Natural killer cell (primary cell): ENCODE measurements at regions not wholly inside any gene's neighbourhood (a gene's known extent, or its start where the extent isn't known, plus 50 kb on each side); places are given as distances from the start of the nearest gene placed in this dataset.

Source experiments
- ATAC-seq, 3 donors: fragments of 150-1000 bp in 2 of 3; fragments of 200-7000 bp in 1 of 3; cut with Tn5 transposase; 1 replicate in 1 of 3; 2 replicates in 2 of 3; pipeline ENCODE4 v1.10.0; 2021; ENCODE audit warnings: mild to moderate bottlenecking in 2 of 3, moderate library complexity in 2 of 3
- DNase-seq, 2 donors: peaks; one replicate each; pipeline versions ENCODE4 v3.0.0 to v3.0.0-alpha.2; 2013 to 2021; ENCODE audit warnings: mixed read lengths in 1 of 2
- H3K27ac ChIP-seq: one replicate; pipeline ENCODE4 v1.5.1; 2013; ENCODE audit warnings: mild to moderate bottlenecking, low read length
- H3K27me3 ChIP-seq: one replicate; pipeline ENCODE4 v1.6.1; 2013; ENCODE audit warnings: low read length; ENCODE audit not compliant: control insufficient read depth, insufficient read depth
- H3K36me3 ChIP-seq: one replicate; pipeline ENCODE4 v1.6.1; 2013; ENCODE audit warnings: low read length; ENCODE audit not compliant: control insufficient read depth, insufficient read depth
- H3K4me1 ChIP-seq: one replicate; pipeline ENCODE4 v1.6.1; 2013; ENCODE audit warnings: low read length; ENCODE audit not compliant: control insufficient read depth, insufficient read depth
- H3K4me3 ChIP-seq: one replicate; pipeline ENCODE4 v1.5.1; 2013; ENCODE audit warnings: low read length
- H3K9me3 ChIP-seq: one replicate; pipeline ENCODE4 v1.6.1; 2013; ENCODE audit warnings: low read length; ENCODE audit not compliant: control insufficient read depth, insufficient read depth
- H3K27ac Mint-ChIP-seq, 2 donors: one replicate each; pipeline ENCODE4 v1.8.0; 2022; ENCODE audit warnings: mild to moderate bottlenecking in 2 of 2, mixed read lengths in 2 of 2, moderate library complexity in 1 of 2
- H3K27me3 Mint-ChIP-seq, 2 donors: one replicate each; pipeline ENCODE4 v1.8.0; 2022; ENCODE audit warnings: low read depth in 2 of 2, mixed read lengths in 2 of 2
- H3K36me3 Mint-ChIP-seq: one replicate; pipeline ENCODE4 v1.8.0; 2022; ENCODE audit warnings: mixed read lengths
- H3K4me1 Mint-ChIP-seq, 2 donors: one replicate each; pipeline ENCODE4 v1.8.0; 2022; ENCODE audit warnings: mixed read lengths in 2 of 2
- H3K4me3 Mint-ChIP-seq: one replicate; pipeline ENCODE4 v1.8.0; 2022; ENCODE audit warnings: mild to moderate bottlenecking, moderate library complexity, mixed read lengths
- H3K9me3 Mint-ChIP-seq, 2 donors: one replicate each; pipeline ENCODE4 v1.8.0; 2022; ENCODE audit warnings: mixed read lengths in 2 of 2
- CTCF ChIP-seq: fragments of 200-600 bp; IDR thresholded peaks from one replicate; pipeline ENCODE4 v1.8.0; 2022; ENCODE audit warnings: antibody characterized with exemption
- WGBS: methylation state at CpG from one replicate; pipeline ENCODE4 v1.1.7; 2013; ENCODE audit warnings: missing lambda C conversion rate; ENCODE audit not compliant: insufficient coverage; 5-methylcytosine and 5-hydroxymethylcytosine counted together
- intact Hi-C: fragments of 100-400 bp; cut with micrococcal nuclease; formaldehyde crosslinking; loops from one replicate; pipeline ENCODE4 v1.14.2; 2022

- Histone ChIP-seq H3K4me3 (no peak overlapping the region), H3K27ac (no peak overlapping the region), H3K36me3 (no peaks in the 10 kb centered on the region), H3K27me3 (no peaks in the 10 kb centered on the region), H3K4me1 (no peaks in the 10 kb centered on the region), H3K9me3 (no peaks in the 10 kb centered on the region)
- no peak overlapping the region for H3K27ac Mint-ChIP-seq
- no peaks in the 10 kb centered on the region for H3K36me3 Mint-ChIP-seq
- peaks cover 14 to 47% of the 10 kb centered on the region in 2 donors for H3K27me3 Mint-ChIP-seq
- H3K4me1 Mint-ChIP-seq: no peaks in the 10 kb centered on the region
- no peak for TF ChIP-seq CTCF
- no peak overlapping the region for H3K4me3 Mint-ChIP-seq
- intact Hi-C loops: no loop called here
- DNase-seq (no peak), ATAC-seq (no peak)
- no peaks in the 10 kb centered on the region for H3K9me3 Mint-ChIP-seq
- 91% methylated on average over 2 of the region's 2 CpGs for WGBS
These were observed 51.6 kb upstream of the BLTP1 start for GRCh38 chr4:122100508-122100907.

GRCh38 chr4:122099896-122100295 lies 52.2 kb upstream of the BLTP1 start:
- intact Hi-C loops: no loop called here
- no peaks in the 10 kb centered on the region for H3K4me1 Mint-ChIP-seq
- ATAC-seq (no peak), DNase-seq (no peak)
- H3K4me3 Mint-ChIP-seq: no peak overlapping the region
- no peak overlapping the region for H3K27ac ChIP-seq
- 63% methylated on average over 1 of the region's 2 CpGs for WGBS
- H3K36me3 ChIP-seq: no peaks in the 10 kb centered on the region
- TF ChIP-seq CTCF: no peak
- no peaks in the 10 kb centered on the region for H3K9me3 Mint-ChIP-seq
- H3K9me3 ChIP-seq: no peaks in the 10 kb centered on the region
- H3K4me1 ChIP-seq: no peaks in the 10 kb centered on the region
- H3K27me3 Mint-ChIP-seq: peaks cover 14 to 53% of the 10 kb centered on the region in 2 donors
- H3K27me3 ChIP-seq: no peaks in the 10 kb centered on the region
- H3K4me3 ChIP-seq: no peak overlapping the region
- H3K27ac Mint-ChIP-seq: no peak overlapping the region
- no peaks in the 10 kb centered on the region for H3K36me3 Mint-ChIP-seq

GRCh38 chr4:122091836-122092405 lies 60.2 kb upstream of the BLTP1 start:
- no peaks in the 10 kb centered on the region for H3K27me3 ChIP-seq
- Mint-ChIP-seq H3K4me1 (no peaks in the 10 kb centered on the region), H3K27me3 (peaks cover 5 to 44% of the 10 kb centered on the region in 2 donors), H3K4me3 (no peak overlapping the region), H3K9me3 (no peaks in the 10 kb centered on the region), H3K36me3 (no peaks in the 10 kb centered on the region), H3K27ac (no peak overlapping the region)
- DNase-seq (no peak), ATAC-seq (no peak)
- intact Hi-C loops: no loop called here
- H3K4me1 ChIP-seq: no peaks in the 10 kb centered on the region
- no peaks in the 10 kb centered on the region for H3K9me3 ChIP-seq
- no peak overlapping the region for H3K4me3 ChIP-seq
- no peaks in the 10 kb centered on the region for H3K36me3 ChIP-seq
- no CpG with 5 or more reads among the region's 1 CpG for WGBS
- no peak overlapping the region for H3K27ac ChIP-seq
- no peak for TF ChIP-seq CTCF

- Mint-ChIP-seq H3K27ac (no peak overlapping the region), H3K27me3 (peaks cover 5 to 39% of the 10 kb centered on the region in 2 donors), H3K4me1 (no peaks in the 10 kb centered on the region), H3K36me3 (no peaks in the 10 kb centered on the region), H3K9me3 (no peaks in the 10 kb centered on the region), H3K4me3 (no peak overlapping the region)
- no peaks in the 10 kb centered on the region for H3K4me1 ChIP-seq
- DNase-seq (no peak), ATAC-seq (no peak)
- intact Hi-C loops: no loop called here
- 85% methylated on average over 1 of the region's 1 CpG for WGBS
- no peak overlapping the region for H3K27ac ChIP-seq
- H3K27me3 ChIP-seq: no peaks in the 10 kb centered on the region
- H3K9me3 ChIP-seq: no peaks in the 10 kb centered on the region
- no peak for TF ChIP-seq CTCF
- H3K36me3 ChIP-seq: no peaks in the 10 kb centered on the region
- no peak overlapping the region for H3K4me3 ChIP-seq
These were observed 60.7 kb upstream of the BLTP1 start for GRCh38 chr4:122091397-122091796.
